Parathyroid adenoma (tissue), 2 donors: ENCODE measurements at regions not wholly inside any gene's neighbourhood (a gene's known extent, or its start where the extent isn't known, plus 50 kb on each side); places are given as distances from the start of the nearest gene placed in this dataset.

ENCODE experiments used
- H2AFZ ChIP-seq: fragments of 300-600 bp; sonication (generic); one replicate; pipeline ENCODE4 v1.7.0; 2017; ENCODE audit warnings: antibody characterized with exemption, mild to moderate bottlenecking
- H3K27ac ChIP-seq: fragments of 300-600 bp; sonication (generic); one replicate; pipeline ENCODE4 v1.7.0; 2017
- H3K27me3 ChIP-seq: fragments of 300-600 bp; sonication (generic); one replicate; pipeline ENCODE4 v1.7.0; 2017; ENCODE audit warnings: low read length; ENCODE audit not compliant: control insufficient read depth, insufficient read depth
- H3K36me3 ChIP-seq: fragments of 300-600 bp; sonication (generic); one replicate; pipeline ENCODE4 v1.7.0; 2017; ENCODE audit warnings: low read length; ENCODE audit not compliant: control insufficient read depth, insufficient read depth
- H3K4me1 ChIP-seq: fragments of 300-600 bp; sonication (generic); one replicate; pipeline ENCODE4 v1.7.0; 2017; ENCODE audit warnings: control low read depth
- H3K4me2 ChIP-seq: fragments of 300-600 bp; sonication (generic); one replicate; pipeline ENCODE4 v1.7.0; 2017; ENCODE audit warnings: low read length
- H3K4me3 ChIP-seq: fragments of 300-600 bp; sonication (generic); one replicate; pipeline ENCODE4 v1.7.0; 2017; ENCODE audit warnings: low read depth, low read length
- H3K79me2 ChIP-seq: fragments of 300-600 bp; sonication (generic); one replicate; pipeline ENCODE4 v1.7.0; 2017; ENCODE audit warnings: control low read depth
- H3K9ac ChIP-seq: fragments of 300-600 bp; sonication (generic); one replicate; pipeline ENCODE4 v1.7.0; 2017; ENCODE audit warnings: mild to moderate bottlenecking
- H3K9me3 ChIP-seq: fragments of 300-600 bp; sonication (generic); one replicate; pipeline ENCODE4 v1.7.0; 2017; ENCODE audit warnings: low read length; ENCODE audit not compliant: control insufficient read depth
- TF ChIP-seq, protein P1 (sequence below): fragments of 300-600 bp; sonication (generic); IDR thresholded peaks from one replicate; pipeline ENCODE4 v1.7.0; 2017; ENCODE audit warnings: antibody characterized with exemption, mild to moderate bottlenecking
- donor health status: primary hyperparathyroidism.

DNA sequence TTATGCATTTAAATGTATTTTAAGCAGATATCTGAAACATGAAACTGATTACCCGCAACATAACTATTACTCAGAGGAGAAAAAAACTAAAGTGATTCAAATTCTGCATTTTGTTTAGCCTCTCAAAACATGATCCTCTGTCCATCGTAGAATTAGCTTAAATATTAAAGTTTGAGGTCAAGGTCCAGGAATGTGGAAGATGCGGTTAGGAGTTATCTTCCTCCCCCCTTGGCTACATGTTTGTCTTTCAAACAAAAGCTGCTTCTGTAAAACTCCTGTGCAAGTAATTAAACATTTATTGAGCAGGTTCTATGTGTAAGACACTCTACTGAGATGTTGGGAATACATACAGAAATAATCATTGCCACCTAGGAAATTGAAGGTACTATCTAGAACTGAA, 175.0 kb upstream of the ISL1 start:
- Histone ChIP-seq H3K9me3 (no peaks in the 10 kb centered on the region), H3K9ac (no peak overlapping the region), H2AFZ (no peak overlapping the region), H3K4me2 (no peak overlapping the region), H3K4me1 (no peaks in the 10 kb centered on the region), H3K79me2 (no peaks in the 10 kb centered on the region), H3K27me3 (no peaks in the 10 kb centered on the region), H3K4me3 (no peak overlapping the region), H3K36me3 (no peaks in the 10 kb centered on the region), H3K27ac (no peak overlapping the region)
- TF ChIP-seq, protein P1, sequence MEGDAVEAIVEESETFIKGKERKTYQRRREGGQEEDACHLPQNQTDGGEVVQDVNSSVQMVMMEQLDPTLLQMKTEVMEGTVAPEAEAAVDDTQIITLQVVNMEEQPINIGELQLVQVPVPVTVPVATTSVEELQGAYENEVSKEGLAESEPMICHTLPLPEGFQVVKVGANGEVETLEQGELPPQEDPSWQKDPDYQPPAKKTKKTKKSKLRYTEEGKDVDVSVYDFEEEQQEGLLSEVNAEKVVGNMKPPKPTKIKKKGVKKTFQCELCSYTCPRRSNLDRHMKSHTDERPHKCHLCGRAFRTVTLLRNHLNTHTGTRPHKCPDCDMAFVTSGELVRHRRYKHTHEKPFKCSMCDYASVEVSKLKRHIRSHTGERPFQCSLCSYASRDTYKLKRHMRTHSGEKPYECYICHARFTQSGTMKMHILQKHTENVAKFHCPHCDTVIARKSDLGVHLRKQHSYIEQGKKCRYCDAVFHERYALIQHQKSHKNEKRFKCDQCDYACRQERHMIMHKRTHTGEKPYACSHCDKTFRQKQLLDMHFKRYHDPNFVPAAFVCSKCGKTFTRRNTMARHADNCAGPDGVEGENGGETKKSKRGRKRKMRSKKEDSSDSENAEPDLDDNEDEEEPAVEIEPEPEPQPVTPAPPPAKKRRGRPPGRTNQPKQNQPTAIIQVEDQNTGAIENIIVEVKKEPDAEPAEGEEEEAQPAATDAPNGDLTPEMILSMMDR, result no peak

DNA sequence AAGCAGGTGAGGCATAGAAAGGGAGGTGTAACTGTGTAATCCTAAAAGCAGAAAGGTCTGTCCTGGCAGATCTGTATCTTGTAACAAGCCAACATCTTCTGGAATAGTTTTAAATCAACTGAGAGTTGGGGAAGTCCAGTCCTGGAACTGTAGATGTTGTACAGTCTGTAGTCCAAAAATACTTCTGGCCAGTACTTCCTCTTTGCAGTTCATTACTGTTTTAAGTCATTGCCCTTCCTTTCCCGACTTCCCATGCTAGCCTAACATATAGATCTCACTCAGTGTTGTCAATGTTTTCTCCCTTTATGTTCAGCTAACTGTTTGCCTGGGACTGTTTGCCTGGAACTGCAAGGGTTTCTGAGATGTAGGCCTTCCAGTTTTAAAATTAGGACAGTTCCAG, 168.5 kb upstream of the ISL1 start:
- Histone ChIP-seq H3K27me3 (no peaks in the 10 kb centered on the region), H3K36me3 (no peaks in the 10 kb centered on the region), H3K9me3 (no peaks in the 10 kb centered on the region), H3K9ac (no peak overlapping the region), H3K4me3 (no peak overlapping the region), H3K79me2 (no peaks in the 10 kb centered on the region), H3K27ac (no peak overlapping the region), H3K4me1 (no peaks in the 10 kb centered on the region), H2AFZ (no peak overlapping the region), H3K4me2 (no peak overlapping the region)
- TF ChIP-seq, protein P1, result no peak

DNA sequence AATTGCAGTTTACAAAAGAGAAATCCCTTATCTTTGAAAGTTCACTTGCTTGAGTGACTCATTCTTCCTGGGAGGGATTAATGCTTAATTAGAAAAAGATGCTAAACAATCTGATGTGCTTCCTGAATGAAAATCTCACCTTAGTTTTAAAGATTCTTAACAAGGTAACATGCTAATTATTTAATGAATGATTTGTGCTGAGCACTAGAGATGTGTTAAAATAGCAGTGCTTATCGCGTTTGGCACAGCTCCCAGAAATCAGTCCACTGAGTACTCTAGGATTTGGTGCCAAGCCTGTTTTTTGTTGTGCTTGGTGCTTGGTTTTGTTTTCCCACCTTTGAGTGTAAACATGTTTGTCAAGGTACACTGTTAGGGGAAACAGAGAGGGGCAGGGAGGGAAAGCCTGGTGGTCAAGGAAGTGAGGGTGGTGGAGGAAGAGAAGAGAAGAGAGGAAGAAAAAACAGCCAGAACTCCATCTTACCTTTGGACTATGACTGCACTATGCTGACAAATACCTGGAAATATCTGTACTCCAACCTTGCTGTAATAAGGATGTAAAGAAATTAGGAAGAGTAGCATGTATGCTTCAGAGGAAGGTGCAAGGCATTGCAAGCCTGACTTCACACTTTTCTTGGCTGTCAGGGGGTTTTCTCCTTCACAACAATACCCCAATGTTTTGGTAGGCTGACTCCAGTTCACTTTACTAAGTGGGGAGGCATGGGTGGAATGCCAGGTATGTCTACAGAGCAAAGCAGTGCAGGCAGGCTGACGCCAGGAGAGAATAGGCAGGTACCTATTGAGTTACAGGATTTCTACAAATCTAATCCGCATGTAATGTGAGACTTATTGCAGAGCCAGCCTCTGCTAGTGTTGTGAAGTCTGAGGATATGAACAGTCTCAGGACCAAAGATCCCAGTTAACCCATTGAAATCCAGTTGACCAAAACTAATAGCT, 157.2 kb upstream of the ISL1 start:
- H3K4me1 ChIP-seq, result peaks cover 3% of the 10 kb centered on the region
- no peak overlapping the region for H2AFZ ChIP-seq
- no peaks in the 10 kb centered on the region for H3K27me3 ChIP-seq
- no peaks in the 10 kb centered on the region for H3K9me3 ChIP-seq
- no peak overlapping the region for H3K27ac ChIP-seq
- no peaks in the 10 kb centered on the region for H3K79me2 ChIP-seq
- no peak overlapping the region for H3K9ac ChIP-seq
- H3K4me2 ChIP-seq, result no peak overlapping the region
- no peak overlapping the region for H3K4me3 ChIP-seq
- TF ChIP-seq, protein P1, result no peak
- no peaks in the 10 kb centered on the region for H3K36me3 ChIP-seq

DNA sequence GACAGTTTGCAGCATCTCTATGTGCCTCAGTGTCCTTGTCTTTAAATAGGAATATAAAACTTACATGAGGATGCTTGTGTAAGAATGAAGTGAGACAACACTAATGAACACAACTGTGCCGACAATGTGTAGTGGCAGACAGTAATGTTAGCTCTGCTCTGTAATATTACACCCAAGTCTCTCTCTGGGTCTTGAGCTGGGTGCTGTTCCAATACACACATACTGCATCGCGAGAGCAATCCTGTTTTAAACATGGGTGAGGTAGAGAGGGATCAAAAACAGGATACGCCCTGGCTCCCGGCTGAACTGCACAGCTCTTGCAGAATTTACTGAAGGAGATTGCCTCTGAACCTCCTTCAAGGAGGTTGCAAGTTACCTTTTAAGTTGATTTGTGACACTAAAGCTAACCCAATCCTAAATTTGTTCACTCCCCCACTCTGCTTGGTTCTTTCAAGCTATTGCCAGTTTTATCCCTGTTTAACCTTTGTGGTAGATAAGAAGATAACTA, 155.2 kb upstream of the ISL1 start:
- H3K4me1 ChIP-seq, result peaks cover 3% of the 10 kb centered on the region
- no peak overlapping the region for H3K4me3 ChIP-seq
- H2AFZ ChIP-seq, result no peak overlapping the region
- no peaks in the 10 kb centered on the region for H3K27me3 ChIP-seq
- H3K27ac ChIP-seq, result no peak overlapping the region
- H3K9ac ChIP-seq, result no peak overlapping the region
- H3K4me2 ChIP-seq, result no peak overlapping the region
- H3K36me3 ChIP-seq, result no peaks in the 10 kb centered on the region
- TF ChIP-seq, protein P1, result no peak
- no peaks in the 10 kb centered on the region for H3K79me2 ChIP-seq
- no peaks in the 10 kb centered on the region for H3K9me3 ChIP-seq
